ENCODE measurements at regions not wholly inside any gene's neighbourhood (a gene's known extent, or its start where the extent isn't known, plus 50 kb on each side); places are given as distances from the start of the nearest gene placed in this dataset.

- no peak overlapping the region for H3K27ac ChIP-seq
Measured at GRCh38 chr4:123162859-123163258, 233.7 kb upstream of the SPRY1 start.

GRCh38 chr4:123163501-123163900, 233.1 kb upstream of the SPRY1 start:
- no peaks in the 10 kb centered on the region for H3K4me1 ChIP-seq

More at GRCh38 chr4:123162859-123163258, 233.7 kb upstream of the SPRY1 start:
- no peak for DNase-seq
- intact Hi-C loops (cut with DNase I; ENCODE audit: low total_unique reads) = no loop called here
- TF ChIP-seq POLR2AphosphoS5 (IDR thresholded peaks at IDR 0.05) (no peak), POLR2A (IDR thresholded peaks at IDR 0.05) (no peak), CTCF (IDR thresholded peaks at IDR 0.05) (no peak), EP300 (IDR thresholded peaks at IDR 0.05; ENCODE audit: low read depth) (no peak)
- Histone ChIP-seq H3K4me3 (no peak overlapping the region), H3K9me3 (no peaks in the 10 kb centered on the region), H3K36me3 (no peaks in the 10 kb centered on the region), H3K4me1 (no peaks in the 10 kb centered on the region), H3K27me3 (no peaks in the 10 kb centered on the region)
- WGBS, 2 donors (ENCODE audit: low coverage in 1 of 2) = 88 to 100% methylated on average over 2 to 4 of the region's 4 CpGs
- in situ Hi-C loops (cut with MboI; ENCODE audit: low pct_ligation_motif_present in 1 of 4, low pct_unique_long_range_greater_than_20kb in 1 of 4, low sequenced_read_pairs in 3 of 4) = no loop called here

GRCh38 chr4:123166023-123166422, 230.6 kb upstream of the SPRY1 start:
- Histone ChIP-seq H3K4me3 (no peak overlapping the region), H3K4me1 (no peaks in the 10 kb centered on the region), H3K9me3 (no peaks in the 10 kb centered on the region), H3K27ac (no peak overlapping the region), H3K27me3 (no peaks in the 10 kb centered on the region), H3K36me3 (no peaks in the 10 kb centered on the region)
- in situ Hi-C loops (cut with MboI; ENCODE audit: low pct_ligation_motif_present in 1 of 4, low pct_unique_long_range_greater_than_20kb in 1 of 4, low sequenced_read_pairs in 3 of 4) (no loop called here), intact Hi-C loops (cut with DNase I; ENCODE audit: low total_unique reads) (no loop called here)
- no peak for DNase-seq
- TF ChIP-seq CTCF (IDR thresholded peaks at IDR 0.05) (no peak), POLR2A (IDR thresholded peaks at IDR 0.05) (no peak), EP300 (IDR thresholded peaks at IDR 0.05; ENCODE audit: low read depth) (no peak), POLR2AphosphoS5 (IDR thresholded peaks at IDR 0.05) (no peak)
- 90 to 100% methylated on average over 3 of the region's 3 CpGs for WGBS, 2 donors (ENCODE audit: low coverage in 1 of 2)

More at GRCh38 chr4:123163501-123163900, 233.1 kb upstream of the SPRY1 start:
- TF ChIP-seq EP300 (IDR thresholded peaks at IDR 0.05; ENCODE audit: low read depth) (no peak), CTCF (IDR thresholded peaks at IDR 0.05) (no peak), POLR2AphosphoS5 (IDR thresholded peaks at IDR 0.05) (no peak), POLR2A (IDR thresholded peaks at IDR 0.05) (no peak)
- H3K9me3 ChIP-seq = no peaks in the 10 kb centered on the region
- 79 to 100% methylated on average over 1 of the region's 1 CpG for WGBS, 2 donors (ENCODE audit: low coverage in 1 of 2)
- no peak overlapping the region for H3K27ac ChIP-seq
- H3K4me3 ChIP-seq = no peak overlapping the region
- in situ Hi-C loops (cut with MboI; ENCODE audit: low pct_ligation_motif_present in 1 of 4, low pct_unique_long_range_greater_than_20kb in 1 of 4, low sequenced_read_pairs in 3 of 4) (no loop called here), intact Hi-C loops (cut with DNase I; ENCODE audit: low total_unique reads) (no loop called here)
- H3K27me3 ChIP-seq = no peaks in the 10 kb centered on the region
- H3K36me3 ChIP-seq = no peaks in the 10 kb centered on the region
- no peak for DNase-seq

- intact Hi-C loops (cut with DNase I; ENCODE audit: low total_unique reads) = no loop called here
- Histone ChIP-seq H3K4me3 (no peak overlapping the region), H3K27ac (no peak overlapping the region), H3K36me3 (no peaks in the 10 kb centered on the region), H3K9me3 (no peaks in the 10 kb centered on the region), H3K4me1 (no peaks in the 10 kb centered on the region), H3K27me3 (no peaks in the 10 kb centered on the region)
- in situ Hi-C loops (cut with MboI; ENCODE audit: low pct_ligation_motif_present in 1 of 4, low pct_unique_long_range_greater_than_20kb in 1 of 4, low sequenced_read_pairs in 3 of 4) = no loop called here
- no peak for DNase-seq
- no peak for TF ChIP-seq POLR2AphosphoS5 (IDR thresholded peaks at IDR 0.05)
- TF ChIP-seq POLR2A (IDR thresholded peaks at IDR 0.05) = no peak
- no peak for TF ChIP-seq CTCF (IDR thresholded peaks at IDR 0.05)
- TF ChIP-seq EP300 (IDR thresholded peaks at IDR 0.05; ENCODE audit: low read depth) = no peak
Measured at GRCh38 chr4:123167931-123168330, 228.7 kb upstream of the SPRY1 start.
